ENCODE measurements at regions not wholly inside any gene's neighbourhood (a gene's known extent, or its start where the extent isn't known, plus 50 kb on each side); places are given as distances from the start of the nearest gene placed in this dataset.

- no peak for DNase-seq (ENCODE audit: low read depth)
- TF ChIP-seq, protein P1, sequence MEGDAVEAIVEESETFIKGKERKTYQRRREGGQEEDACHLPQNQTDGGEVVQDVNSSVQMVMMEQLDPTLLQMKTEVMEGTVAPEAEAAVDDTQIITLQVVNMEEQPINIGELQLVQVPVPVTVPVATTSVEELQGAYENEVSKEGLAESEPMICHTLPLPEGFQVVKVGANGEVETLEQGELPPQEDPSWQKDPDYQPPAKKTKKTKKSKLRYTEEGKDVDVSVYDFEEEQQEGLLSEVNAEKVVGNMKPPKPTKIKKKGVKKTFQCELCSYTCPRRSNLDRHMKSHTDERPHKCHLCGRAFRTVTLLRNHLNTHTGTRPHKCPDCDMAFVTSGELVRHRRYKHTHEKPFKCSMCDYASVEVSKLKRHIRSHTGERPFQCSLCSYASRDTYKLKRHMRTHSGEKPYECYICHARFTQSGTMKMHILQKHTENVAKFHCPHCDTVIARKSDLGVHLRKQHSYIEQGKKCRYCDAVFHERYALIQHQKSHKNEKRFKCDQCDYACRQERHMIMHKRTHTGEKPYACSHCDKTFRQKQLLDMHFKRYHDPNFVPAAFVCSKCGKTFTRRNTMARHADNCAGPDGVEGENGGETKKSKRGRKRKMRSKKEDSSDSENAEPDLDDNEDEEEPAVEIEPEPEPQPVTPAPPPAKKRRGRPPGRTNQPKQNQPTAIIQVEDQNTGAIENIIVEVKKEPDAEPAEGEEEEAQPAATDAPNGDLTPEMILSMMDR (conservative IDR thresholded peaks at IDR 0.05; ENCODE audit: low read depth, low read length), result no peak
- H3K4me3 ChIP-seq (ENCODE audit: low read length), result no peak overlapping the region
These were observed 368.8 kb downstream of the ADCYAP1 start for GRCh38 chr18:1273469-1273868.

- H3K4me3 ChIP-seq (ENCODE audit: low read length), result no peak overlapping the region
- TF ChIP-seq, protein P1 (conservative IDR thresholded peaks at IDR 0.05; ENCODE audit: low read depth, low read length), result no peak
- no peak for DNase-seq (ENCODE audit: low read depth)
These were observed 387.5 kb downstream of the ADCYAP1 start for GRCh38 chr18:1292167-1292566.

GRCh38 chr18:1294229-1294628 lies 389.6 kb downstream of the ADCYAP1 start:
- TF ChIP-seq, protein P1 (conservative IDR thresholded peaks at IDR 0.05; ENCODE audit: low read depth, low read length), result no peak
- DNase-seq (ENCODE audit: low read depth), result no peak
- no peak overlapping the region for H3K4me3 ChIP-seq (ENCODE audit: low read length)

DNA sequence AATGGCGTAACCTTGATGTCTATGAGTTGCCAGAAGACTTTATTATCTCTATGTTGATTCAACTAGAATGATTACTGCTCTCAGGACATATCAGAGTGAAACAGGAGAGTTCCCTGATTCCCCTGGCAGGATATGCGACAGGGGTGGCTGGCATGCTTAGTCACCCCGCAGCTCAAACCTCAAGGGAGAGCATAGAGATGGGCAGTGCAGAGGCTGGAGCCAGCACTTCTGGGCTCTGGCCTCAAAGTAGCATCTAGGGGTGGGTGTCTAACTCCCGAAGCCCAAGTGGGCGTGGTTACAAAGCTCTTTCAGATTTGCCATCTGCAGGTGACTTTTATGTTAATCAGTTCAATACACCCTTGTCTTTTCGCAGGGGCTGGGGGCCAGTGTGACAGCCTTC lies 391.6 kb downstream of the ADCYAP1 start:
- H3K4me3 ChIP-seq (ENCODE audit: low read length), result no peak overlapping the region
- TF ChIP-seq, protein P1 (conservative IDR thresholded peaks at IDR 0.05; ENCODE audit: low read depth, low read length), result no peak

GRCh38 chr18:1302861-1303260 lies 398.2 kb downstream of the ADCYAP1 start:
- H3K4me3 ChIP-seq (ENCODE audit: low read length), result no peak overlapping the region
- TF ChIP-seq, protein P1 (conservative IDR thresholded peaks at IDR 0.05; ENCODE audit: low read depth, low read length), result no peak
- no peak for DNase-seq (ENCODE audit: low read depth)

More for the DNA sequence above, 391.6 kb downstream of the ADCYAP1 start:
- no peak for DNase-seq (ENCODE audit: low read depth)

DNA sequence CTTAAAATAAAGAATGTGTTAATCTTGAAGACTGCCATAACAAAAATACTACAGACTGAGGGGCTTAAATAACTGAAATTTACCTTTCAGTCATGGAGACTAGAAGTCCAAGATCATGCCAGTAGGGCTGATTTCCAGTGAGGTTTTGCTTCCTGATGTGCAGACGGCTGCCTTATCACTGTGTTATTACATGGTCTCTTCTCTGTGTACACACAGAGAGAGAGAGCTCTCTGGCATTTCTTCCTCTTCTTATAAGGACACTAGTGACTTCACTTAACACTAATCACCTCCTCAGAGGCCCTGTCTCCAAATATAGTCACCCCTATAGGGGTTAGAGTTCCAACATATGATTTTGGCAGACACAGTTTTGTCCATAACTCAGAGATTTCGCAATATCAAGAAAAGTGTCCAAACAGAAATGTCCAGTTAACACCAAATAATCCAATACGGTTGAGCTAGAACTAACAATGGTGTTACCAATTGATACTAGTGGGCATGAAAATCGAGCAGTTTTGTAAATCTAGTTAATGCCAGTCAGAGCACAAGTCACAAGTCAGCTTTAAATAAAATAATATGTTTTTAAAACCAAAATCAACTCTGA lies 399.8 kb downstream of the ADCYAP1 start:
- no peak for DNase-seq (ENCODE audit: low read depth)
- H3K4me3 ChIP-seq (ENCODE audit: low read length), result no peak overlapping the region
- TF ChIP-seq, protein P1 (conservative IDR thresholded peaks at IDR 0.05; ENCODE audit: low read depth, low read length), result no peak

GRCh38 chr18:1306641-1307040 lies 402.0 kb downstream of the ADCYAP1 start:
- TF ChIP-seq, protein P1 (conservative IDR thresholded peaks at IDR 0.05; ENCODE audit: low read depth, low read length), result no peak
- no peak overlapping the region for H3K4me3 ChIP-seq (ENCODE audit: low read length)
- DNase-seq (ENCODE audit: low read depth), result no peak

Data from retinal pigment epithelial cell (primary cell).